ENCODE measurements at regions not wholly inside any gene's neighbourhood (a gene's known extent, or its start where the extent isn't known, plus 50 kb on each side); places are given as distances from the start of the nearest gene placed in this dataset.

DNA sequence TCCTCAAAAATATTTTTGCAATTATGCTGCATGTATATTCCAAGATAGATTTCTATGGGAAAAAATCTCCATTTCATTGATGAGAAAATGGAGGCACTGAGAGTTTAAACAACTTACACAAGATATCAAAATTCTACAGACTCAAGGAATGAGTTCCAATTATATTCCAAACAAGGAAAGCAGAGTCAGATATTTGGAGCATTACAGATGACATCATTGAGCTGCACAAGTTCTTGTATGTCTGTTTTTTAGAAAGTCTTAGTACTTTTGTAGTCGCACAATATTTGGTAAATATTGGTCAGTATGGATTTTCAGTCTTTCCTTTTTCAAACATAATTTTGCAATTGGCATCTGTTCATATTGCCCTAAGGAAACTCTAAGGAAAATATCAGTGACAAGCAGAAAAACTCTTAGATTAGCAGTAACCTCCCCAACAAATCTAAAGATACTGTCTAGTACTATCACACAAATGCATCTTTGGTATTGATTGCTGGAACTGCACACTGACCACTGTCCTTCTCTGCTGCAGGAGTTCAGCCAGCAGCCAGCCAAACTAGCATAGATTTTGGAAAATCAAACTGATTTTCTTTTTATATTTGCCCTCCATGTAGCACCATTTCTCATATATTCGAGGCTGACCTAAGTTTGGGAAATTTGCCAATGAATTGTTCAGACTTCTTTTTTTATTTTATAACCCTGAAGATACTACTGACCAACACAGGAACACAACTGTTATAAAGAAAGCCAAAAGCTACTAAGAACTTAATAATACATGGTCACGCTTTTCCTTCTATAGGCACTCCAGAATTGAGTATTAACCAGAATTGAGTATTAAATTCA lies 51.7 kb upstream of the TBX18 start:
- H3K4me1 Mint-ChIP-seq = no peaks in the 10 kb centered on the region

More for the DNA sequence above, 51.7 kb upstream of the TBX18 start:
- Mint-ChIP-seq H3K4me3 (no peak overlapping the region), H3K27me3 (no peaks in the 10 kb centered on the region), H3K36me3 (ENCODE audit: low read depth) (no peaks in the 10 kb centered on the region), H3K27ac (no peak overlapping the region)
- DNase-seq (no peak), ATAC-seq (no peak)
- no peaks in the 10 kb centered on the region for H3K9me3 ChIP-seq (ENCODE audit: control insufficient read depth, low read length, poor library complexity, severe bottlenecking)
